C4-2B (cell line): ENCODE measurements at regions not wholly inside any gene's neighbourhood (a gene's known extent, or its start where the extent isn't known, plus 50 kb on each side); places are given as distances from the start of the nearest gene placed in this dataset.

Source experiments
- CTCF ChIP-seq: fragments of 450-650 bp; conservative IDR thresholded peaks from 2 replicates; pipeline ENCODE4 v1.5.1; 2017; ENCODE audit warnings: mild to moderate bottlenecking
- ZFX ChIP-seq: fragments of 450-650 bp; IDR thresholded peaks from 2 replicates; pipeline ENCODE4 v1.6.1; 2017

DNA sequence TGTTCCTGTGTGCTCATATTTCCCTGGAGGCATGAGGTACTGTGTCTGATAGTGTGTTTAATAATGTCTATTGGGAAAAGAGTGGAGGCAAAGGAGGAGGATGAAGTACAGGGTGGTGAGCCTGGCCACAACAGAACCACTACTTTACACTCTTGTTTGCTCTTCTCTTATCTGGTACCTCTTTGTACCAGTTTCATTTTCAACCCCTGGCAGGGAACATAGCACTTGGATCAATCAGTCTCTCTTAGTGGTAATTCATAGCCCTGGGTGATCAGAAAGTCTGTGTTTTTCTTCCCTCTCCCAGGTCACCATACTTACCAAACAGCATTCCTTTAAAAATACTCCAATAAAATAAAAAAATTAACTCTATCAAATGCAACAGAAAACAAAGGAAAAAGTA, 105.4 kb downstream of the DMRT2 start:
- TF ChIP-seq CTCF (no peak), ZFX (no peak)
